Stimulated activated CD4-positive, alpha-beta T cell treated with anti-CD3 and anti-CD28 coated beads, Interleukin-2, amount 100 ng/mL, for 48 hours (primary cell): ENCODE measurements at regions not wholly inside any gene's neighbourhood (a gene's known extent, or its start where the extent isn't known, plus 50 kb on each side); places are given as distances from the start of the nearest gene placed in this dataset.
"Not testable (repeated sequence)": the region's sequence is repeated elsewhere in the genome, so short reads cannot be mapped to it uniquely, and the experiment has no call there.

ENCODE experiments used
- DNase-seq, 2 donors: peaks; one replicate each; pipeline ENCODE4 v3.0.0-alpha.2; 2020

DNA sequence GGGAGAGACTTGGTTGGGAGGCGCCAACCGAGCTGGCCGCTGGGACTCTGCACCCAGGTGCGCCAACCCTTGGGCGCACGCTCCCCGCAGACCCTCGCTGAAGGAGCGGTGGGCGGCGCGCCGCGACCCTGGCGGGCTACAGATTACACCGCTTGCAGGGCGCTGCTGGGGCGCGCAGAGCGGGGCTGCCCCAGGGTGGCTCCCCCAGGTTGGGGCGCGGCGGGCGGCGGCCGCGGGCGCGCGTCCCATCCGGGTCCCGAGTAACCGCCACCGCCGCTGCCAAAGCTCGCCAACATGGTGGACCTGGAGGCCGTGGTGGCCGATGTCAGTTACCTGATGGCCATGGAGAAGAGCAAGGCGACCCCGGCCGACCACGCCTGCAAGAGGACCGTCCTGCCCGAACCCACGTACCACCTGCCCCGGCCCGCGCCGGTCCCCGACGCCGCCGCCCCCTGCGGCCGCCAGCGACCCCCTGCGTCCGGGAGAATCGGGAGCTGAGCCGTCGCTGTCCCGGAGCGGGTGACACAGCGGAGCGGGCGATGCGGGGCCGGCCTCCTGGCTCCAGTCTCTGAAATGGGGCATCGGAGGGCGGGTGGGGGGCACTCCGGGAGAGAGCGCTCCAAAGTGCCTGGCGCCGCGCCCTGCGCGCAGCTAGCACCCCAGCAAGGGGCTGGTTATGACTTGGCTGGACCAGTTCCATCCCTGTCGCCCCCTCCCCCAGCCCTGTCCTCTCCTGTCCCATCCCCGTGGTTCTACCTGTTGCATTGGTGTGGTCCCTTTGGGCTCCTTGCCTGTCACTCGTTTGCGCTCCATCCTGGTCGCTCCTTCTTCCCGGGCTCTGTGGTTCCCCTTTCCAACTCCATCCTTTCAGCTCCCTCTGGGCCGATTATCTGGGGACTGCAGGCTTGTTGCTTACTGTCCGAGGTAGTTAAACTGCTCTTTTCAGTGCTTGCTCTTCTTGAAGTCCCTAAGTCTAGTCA lies 143.3 kb upstream of the GRK3 start:
- no peak for DNase-seq

DNA sequence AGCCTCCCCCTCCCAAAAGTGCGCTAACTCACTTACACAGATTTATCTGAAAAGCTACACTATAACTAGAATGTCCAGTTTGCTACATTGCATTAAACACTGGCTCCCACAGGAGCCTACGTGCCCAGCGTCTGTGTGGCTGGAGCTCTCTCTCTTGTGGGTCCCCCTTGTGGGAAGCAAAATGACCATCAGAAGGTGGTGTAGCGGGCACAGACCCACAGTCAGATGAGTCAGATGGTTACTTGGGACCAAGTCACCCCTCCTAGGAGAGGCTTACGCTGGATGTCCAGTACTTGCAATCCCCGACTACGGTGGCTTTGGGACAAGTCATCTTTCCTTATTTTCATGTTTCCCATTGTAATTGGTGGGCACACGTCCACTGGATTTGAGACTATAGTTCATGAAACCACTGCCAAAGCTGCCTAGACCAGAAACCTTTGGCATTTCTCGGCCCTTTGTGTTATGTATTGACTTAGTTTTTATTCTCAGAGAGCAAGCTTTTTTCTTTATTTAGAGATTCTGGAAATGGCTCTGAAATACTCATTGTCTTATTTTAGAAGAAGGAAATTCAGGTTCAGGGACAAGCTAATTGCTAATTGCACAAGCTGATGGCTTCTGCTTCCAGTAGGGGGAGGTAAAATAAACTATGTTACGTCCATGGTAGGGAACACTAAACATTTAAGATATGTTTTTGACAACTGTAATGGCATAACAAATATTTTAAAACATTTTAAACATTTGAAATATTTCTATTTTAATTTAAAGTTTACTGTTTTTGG lies 137.8 kb upstream of the GRK3 start:
- DNase-seq, result not testable (repeated sequence)

DNA sequence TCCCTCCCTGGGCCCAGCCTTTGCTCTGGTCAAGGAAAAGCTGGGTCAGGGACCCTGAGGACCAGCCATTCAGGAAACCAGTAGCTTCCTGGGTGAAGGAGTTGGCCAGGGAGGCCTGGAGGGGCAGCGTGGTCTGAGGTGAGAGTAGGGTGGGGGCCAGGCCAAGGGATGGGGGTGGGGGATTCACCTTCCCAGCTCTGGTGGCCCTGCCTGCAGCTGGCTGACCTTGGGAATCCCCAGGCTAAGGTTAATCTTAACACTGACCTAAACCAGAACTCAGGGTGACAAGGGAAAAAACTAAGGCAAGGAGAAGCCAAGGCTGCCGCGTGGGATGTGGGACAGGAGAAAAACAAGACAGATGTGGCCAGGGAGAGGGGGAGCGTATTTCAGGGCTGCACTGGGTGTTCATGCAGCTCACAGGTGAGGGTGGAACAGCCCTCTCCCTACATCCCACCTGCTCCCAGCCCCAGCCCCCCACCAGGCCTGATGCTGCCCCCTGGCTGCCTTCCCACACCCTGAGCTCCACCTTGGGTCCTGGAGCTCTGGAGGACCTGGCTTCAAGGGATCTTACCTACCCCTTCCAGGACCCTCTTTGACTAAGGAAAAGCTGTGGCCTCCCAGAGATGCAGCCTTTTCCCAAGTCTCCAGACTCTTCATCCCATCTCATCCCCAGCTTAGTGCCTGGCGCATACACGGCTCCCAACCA lies 132.7 kb upstream of the GRK3 start:
- DNase-seq, result not testable (repeated sequence)

DNA sequence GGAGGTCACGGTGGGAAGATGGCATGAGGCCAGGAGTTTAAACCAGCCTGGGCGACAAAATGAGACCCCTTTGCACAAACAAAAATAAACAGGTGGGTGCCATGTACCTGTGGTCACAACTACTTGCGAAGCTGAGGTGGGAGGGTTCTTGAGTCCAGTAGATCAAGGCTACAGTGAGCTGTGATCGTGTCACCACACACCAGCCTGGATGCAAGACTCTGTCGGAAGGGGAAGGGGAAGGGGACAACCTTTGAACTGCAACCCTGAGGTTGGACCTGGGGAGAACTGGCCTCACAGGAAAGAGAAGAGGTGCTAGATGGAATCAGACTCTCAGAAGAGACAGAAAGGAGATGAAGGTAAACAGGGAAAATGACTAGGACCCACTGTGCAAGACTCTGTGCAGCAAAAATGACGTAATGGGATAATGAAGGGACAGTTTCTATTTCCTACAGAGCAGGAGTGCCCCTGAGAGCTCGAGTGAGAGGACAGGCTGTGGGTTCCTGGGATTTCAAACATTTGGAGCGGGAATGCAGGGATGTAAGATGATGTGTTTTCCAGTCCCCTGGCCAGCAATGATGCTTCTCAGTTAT lies 131.0 kb upstream of the GRK3 start:
- DNase-seq, result not testable (repeated sequence)

DNA sequence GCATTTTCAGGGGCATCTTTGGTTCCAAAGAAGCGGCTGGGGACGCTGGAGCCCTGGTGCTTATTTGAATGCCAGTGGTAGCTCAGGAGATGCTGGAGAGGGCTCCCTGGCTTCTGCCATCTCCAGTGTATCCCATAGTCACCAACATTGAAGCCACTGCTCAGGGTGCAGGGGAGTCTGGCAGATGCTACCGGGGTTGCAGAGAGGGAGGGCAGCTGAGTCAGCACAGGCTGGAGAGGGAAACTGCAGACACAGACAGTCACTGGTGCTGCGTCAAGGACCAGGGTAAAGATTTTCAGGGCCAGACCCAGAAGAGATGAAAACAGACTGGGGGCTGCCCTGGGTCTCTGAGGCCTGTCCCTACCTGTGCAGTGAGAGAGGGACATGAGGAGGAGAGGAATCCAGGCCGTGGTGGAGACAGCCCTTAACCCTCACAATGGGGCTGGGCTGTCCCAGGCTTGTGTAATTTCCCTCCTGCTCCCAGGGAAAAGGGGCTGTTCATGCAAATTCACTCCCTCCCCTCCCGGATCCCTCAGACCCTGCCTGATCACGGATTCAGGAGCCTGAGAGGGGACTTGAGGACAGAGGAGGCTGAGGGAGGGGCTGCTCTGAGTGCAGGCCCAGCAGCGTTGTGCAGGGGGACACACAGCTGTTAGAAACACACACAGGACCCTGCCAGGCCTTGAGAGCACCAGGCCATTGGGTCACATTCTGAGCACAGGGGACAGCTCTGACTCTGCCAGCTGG lies 126.9 kb upstream of the GRK3 start:
- DNase-seq, result no peak

DNA sequence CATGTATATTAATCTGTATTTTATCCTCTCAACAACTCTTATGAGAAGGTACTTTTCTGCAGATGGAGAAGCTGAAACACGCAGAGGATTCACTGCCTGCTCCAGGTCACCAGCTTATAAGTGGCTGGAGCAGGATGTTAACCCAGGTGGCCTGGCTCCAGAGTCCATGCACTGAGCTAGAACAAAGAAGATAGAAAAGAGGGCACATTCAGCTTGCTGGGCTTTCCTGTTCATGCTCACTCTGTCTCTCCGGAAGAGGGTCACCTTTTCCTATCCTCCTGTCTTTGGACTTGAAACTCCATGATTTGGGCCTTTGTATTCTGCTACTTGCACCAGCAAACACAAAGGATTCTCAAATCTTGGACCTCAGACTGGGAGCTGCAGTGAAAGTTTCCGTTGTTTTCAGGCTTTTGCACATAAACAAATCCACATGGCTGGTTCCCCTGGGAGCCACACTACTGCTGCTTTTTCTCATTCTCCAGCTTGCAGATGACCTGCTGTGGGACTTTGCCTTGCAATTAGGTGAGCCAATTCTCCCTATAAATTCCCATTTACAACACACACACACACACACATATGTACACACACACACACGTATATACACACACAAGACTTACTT lies 117.3 kb upstream of the GRK3 start:
- DNase-seq, result no peak

DNA sequence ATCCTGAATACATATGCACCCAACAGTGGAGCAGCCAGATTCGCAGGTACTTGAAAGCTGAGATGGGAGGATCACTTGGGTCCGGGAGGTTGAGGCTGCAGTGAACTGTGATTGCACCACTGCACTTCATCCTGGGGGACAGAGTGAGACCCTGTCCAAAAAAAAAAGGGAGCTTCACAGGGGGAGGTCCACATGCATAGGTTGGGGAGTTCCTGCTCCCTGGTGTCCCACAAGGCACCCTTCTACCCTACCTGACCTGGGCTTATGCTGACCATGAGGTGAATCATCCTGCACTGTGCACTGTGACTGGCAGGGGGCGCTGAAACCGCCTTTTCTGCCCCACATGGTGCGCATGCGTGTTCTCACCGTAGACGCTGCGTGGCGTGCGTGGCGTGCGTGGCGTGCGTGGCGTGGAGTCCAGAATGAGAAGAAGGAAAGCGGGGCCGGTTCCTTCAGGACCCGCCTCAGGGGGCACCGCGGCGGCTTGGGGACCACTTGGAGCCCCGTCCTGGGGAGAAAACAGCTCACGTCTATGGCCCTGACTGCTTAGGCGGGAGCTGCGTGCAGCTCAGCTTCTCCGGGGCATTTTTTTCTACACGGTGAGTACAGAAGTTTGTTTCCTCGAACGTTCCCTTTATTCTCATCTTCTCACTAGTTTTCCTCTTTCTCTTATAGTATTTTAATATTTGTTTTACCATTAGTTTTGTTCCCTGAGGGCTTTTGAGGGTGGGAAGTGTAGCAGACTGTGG lies 116.6 kb upstream of the GRK3 start:
- peak; percentile 89 to 90 for DNase-seq

DNA sequence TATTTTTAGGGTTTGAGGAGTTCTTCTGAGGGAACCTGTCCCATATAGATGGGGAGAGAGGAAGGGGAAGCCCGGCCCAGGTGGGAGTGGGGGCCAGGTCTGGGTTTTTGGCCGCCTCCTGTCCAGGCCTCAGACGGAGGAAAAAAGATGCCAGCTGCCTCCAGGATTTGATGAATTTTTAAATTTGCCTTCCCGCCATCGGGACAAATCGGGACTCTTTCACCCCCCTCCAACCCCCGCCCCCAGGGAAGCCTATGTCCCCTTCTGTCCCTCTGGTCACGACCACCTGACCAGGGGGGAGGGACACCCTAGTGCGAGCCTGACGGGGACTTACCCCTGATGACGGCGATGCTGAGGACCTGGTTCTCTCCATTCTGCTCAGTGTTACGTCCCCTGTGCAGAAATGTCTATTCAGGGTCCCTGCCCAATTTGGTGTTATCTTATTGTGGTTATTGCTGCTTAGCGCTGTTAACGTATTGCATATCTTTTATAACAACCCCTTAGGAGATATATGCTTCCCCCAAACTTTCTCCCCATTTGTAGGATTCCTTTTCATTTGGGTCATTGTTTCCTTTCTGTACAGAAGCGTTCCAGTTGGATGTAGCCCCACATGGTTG lies 115.9 kb upstream of the GRK3 start:
- no peak for DNase-seq

DNA sequence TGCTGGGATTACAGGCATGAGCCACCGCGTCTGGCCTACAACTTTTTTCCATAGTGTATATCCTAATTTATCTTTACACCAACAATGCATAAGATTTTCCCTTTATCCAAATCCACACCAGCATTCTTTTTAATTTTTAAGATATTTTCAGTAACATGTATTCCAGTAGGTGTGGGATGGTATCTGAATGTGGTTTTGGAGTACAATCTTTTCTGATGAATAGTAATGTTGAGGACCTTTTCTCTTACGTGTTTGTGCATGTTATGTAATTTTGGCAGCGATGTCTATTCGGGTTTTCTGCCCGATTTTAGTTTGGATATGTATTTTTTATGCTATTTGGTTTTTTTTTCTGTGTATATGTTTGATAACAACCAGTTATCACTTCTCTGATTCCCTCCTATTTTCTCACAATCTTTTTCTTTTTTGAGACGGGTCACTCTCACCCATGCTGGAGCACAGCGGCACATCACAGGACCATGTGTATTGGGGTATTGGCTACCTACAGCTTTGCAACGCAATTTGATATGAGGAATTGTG lies 114.6 kb upstream of the GRK3 start:
- DNase-seq, result no peak

DNA sequence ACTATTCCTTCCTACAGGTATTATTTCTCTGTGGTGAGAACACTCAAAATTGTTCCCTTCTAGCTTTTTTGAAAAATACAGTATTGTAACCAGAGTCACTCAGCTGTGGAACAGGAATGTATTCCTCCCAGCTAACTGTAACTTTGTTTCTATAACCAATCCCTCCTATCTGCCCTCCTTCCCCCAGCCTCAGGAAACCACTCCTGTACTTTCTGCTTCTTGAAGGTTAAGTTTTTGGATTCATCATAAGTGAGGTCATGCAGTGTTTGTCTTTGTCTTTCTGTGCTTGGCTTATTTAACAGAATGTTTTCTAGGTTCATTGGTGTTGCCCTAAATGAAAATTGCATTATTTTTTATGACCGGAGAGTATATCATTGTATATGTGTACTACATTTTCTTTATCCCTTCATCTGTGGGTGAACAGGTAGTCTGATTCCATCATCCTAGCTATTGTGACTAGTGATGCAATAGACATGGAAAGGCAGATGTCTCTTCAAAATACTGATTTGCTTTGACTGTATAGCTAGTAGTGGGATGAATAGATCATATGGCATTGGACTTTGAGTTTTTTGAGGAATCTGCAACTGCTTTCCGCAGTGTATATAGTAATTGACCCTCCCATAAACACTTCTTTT lies 112.9 kb upstream of the GRK3 start:
- no peak for DNase-seq

DNA sequence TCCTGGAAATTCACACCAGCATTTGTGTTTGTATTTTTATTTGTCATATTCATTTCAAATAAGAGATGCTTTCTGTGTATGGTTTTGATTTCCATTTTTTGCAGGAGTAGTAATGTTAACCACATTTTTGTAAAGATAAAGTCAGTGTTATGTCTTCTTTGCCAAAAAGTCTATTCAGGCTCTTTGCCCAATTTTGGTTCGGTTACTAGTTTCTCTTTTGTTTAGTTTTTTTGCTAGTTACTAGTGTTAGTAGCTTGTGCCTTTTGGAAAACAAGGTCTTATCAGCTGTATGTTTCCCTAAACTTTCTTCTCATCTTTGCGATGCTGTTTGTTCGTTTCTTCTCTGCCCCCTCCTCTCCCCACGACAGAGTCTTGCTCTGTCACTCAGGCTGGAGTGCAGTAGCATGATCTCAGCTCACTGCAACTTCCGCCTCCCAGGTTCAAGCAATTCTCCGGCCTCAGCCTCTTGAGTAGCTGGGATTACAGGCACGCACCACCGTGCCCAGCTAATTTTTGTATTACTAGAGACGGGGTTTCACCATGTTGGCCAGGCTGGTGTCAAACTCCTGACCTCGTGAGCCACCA lies 112.3 kb upstream of the GRK3 start:
- no peak for DNase-seq

DNA sequence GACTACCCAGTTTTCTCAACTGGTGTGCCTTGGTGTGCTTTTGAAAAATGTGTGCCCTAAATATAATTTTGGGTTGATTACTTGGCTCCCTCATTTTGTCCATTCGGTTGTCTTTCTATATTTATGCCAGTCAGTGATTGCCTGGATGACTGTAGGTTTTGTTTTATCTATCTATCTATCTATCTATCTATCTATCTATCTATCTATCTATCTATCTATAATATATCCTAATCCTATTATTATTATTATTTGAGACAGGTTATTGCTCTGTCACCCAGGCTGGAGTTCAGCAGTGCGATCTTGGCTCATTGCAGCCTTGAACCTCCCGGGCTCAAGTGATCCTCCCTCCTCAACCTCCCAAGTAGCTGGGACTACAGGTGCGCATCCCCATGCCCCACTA lies 111.4 kb upstream of the GRK3 start:
- no peak for DNase-seq

DNA sequence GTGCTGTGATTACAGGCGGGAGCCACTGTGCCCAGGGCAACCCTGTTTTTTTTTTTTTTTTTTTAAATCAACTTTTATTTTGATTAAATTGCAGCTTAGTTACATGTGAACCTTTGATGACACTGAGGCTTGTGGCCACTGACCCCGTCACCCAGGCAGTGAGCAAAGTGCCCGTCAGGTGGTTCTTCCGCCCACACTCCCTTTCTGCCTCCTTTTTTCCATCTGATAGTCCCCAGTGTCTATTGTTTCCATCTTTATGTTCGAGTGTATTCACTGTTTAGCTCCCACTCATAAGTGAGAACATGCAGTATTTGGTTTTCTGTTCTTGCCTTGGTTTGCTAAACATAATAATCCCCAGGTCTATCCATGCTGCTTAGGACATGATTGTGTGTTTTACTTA lies 110.9 kb upstream of the GRK3 start:
- DNase-seq, result peak; percentile 8 to 30

DNA sequence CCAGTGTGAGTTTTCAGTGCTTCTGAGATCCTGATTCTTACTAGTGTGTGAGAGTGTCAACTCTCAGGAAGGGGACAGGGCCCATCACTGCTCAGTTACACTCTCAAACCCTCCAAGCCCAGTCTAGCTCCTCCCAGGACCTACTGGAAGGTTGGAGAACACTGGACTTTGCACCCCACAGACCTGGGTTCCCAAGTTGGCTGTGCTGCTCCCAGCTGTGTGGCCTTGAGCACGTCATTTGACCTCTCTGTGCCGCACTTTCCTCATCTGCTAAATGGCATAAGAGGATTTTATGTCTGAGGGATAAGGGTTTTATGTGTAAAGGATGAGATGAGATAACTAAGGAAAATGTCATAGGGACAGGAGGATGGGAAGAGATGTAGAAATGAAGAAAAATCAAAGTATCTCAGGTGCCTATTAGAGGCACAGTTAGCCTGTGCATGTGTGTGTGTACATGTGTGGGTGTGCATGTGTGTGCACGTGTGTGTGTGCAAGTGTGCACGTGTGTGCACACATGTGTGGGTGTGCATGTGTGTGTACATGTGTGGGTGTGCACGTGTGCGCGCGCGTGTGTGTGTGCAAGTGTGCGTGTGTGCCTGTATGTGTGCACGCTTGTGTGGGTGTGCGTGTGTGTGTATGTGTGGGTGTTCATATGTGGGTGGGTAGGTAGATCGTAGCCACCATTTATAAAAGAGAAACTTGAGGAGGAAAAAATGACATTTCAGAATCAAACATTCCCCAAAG lies 108.0 kb upstream of the GRK3 start:
- DNase-seq, result not testable (repeated sequence)

DNA sequence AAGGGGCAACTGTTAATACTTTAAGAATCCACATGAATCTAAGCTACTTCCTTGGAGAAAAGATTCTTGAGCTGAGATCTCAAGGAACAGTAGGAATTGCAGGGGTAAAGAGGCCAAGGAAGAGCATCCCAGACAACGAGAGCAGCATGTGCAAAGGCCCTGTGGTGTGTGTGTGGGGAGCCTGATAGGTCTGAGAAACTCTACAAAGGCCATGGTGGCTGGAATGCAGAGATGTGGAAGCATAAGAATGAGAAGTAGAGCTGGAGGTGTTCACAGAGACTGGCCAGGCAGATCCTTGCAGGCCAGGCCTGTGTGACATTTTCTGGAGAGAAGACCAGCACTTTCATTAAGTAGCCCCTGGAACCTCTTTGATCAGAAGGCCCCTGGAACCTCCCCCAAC lies 105.8 kb upstream of the GRK3 start:
- DNase-seq, result not testable (repeated sequence)

DNA sequence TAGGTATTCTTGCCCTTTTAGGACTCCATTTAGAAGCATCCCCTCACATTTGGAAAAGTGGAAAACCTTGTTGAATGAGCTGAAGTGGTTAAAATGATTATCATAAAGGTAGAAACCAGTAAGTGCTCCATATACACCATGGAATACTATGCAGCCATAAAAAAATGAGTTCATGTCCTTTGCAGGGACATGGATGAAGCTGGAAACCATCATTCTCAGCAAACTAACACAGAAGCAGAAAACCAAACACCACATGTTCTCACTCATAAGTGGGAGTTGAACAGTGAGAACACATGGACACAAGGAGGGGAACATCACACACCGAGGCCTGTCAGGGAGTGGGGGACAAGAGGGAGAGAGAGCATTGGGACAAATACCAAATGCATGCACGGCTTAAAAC lies 103.8 kb upstream of the GRK3 start:
- not testable (repeated sequence) for DNase-seq

DNA sequence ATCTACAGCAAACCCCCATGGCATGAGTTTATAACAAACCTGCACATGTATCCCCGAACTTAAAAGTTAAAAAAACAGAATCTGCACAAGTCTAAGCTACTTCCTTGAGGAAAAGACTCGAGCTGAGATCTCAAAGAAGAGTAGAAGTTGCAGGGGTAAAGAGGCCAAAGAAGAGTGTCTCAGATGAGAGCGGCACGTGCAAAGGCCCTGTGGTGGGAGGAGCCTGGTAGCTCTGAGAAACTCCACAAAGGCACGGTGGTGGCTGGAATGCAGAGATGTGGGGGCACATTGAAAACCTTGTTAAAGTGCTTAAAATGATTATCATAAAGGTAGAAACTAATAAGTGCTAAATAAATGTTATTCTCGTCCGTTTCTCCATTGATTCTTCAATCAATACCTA lies 103.2 kb upstream of the GRK3 start:
- DNase-seq, result no peak
